GM12873 (cell line): ENCODE measurements at regions not wholly inside any gene's neighbourhood (a gene's known extent, or its start where the extent isn't known, plus 50 kb on each side); places are given as distances from the start of the nearest gene placed in this dataset.

Source experiments
- TF ChIP-seq, protein P1 (sequence below): IDR thresholded peaks from 2 replicates; pipeline ENCODE4 v1.5.1; 2012; ENCODE audit warnings: low read depth, mild to moderate bottlenecking, moderate library complexity, low read length, control low read depth; ENCODE audit not compliant: insufficient read depth; ENCODE audit errors: missing control alignments

DNA sequence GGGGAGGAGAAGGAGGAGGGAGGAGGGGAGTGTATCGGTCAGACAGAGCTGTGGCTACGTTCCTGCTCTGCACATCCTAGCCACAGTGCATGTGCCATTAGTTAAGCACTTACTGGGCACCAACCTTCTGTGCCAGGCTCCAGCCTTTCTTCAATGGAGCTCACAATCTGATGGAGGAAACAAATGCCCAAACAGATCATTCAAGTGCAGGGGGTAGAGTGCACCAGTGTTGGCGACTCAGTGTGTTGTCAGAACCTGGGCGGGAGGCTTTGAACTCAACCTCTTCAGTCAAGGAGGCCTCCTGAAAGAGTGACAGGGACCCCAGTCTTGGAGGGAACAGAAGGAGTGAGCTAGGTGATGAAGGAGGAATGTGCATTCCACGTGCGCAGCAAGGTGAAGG is 51.9 kb upstream of the SHB start:
- TF ChIP-seq, protein P1, sequence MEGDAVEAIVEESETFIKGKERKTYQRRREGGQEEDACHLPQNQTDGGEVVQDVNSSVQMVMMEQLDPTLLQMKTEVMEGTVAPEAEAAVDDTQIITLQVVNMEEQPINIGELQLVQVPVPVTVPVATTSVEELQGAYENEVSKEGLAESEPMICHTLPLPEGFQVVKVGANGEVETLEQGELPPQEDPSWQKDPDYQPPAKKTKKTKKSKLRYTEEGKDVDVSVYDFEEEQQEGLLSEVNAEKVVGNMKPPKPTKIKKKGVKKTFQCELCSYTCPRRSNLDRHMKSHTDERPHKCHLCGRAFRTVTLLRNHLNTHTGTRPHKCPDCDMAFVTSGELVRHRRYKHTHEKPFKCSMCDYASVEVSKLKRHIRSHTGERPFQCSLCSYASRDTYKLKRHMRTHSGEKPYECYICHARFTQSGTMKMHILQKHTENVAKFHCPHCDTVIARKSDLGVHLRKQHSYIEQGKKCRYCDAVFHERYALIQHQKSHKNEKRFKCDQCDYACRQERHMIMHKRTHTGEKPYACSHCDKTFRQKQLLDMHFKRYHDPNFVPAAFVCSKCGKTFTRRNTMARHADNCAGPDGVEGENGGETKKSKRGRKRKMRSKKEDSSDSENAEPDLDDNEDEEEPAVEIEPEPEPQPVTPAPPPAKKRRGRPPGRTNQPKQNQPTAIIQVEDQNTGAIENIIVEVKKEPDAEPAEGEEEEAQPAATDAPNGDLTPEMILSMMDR, result no peak

DNA sequence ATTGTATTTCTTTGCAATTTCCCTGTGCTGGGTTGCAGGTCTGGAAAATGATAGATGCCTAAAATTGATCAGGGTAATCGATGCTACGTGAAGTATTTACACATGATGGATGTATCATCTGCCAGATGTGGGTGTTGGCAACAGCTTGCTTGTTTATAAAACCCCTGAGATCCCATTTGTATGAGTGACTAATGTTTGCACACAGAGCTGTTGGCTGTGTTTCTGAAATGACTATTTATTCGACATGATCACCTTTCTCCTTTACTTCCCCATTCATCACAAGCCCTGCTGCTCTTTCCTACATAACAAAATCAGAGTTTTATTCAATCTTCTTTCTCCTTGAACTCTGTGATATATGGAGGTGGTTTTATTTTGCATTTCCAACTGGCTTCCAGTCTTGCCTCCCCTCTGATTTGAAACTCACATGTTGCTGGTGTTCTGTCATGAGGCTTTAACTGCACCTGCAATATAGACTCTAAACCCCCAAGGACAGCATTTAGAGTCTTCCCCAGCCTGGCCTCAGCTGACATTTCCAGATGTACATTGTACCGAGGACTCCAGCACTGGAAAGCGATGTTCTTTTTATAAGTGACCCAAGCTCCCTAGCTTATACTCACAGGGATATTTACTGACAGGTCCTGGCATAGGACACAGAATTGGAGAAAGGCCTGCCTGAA is 50.7 kb upstream of the SHB start:
- TF ChIP-seq, protein P1, result no peak

DNA sequence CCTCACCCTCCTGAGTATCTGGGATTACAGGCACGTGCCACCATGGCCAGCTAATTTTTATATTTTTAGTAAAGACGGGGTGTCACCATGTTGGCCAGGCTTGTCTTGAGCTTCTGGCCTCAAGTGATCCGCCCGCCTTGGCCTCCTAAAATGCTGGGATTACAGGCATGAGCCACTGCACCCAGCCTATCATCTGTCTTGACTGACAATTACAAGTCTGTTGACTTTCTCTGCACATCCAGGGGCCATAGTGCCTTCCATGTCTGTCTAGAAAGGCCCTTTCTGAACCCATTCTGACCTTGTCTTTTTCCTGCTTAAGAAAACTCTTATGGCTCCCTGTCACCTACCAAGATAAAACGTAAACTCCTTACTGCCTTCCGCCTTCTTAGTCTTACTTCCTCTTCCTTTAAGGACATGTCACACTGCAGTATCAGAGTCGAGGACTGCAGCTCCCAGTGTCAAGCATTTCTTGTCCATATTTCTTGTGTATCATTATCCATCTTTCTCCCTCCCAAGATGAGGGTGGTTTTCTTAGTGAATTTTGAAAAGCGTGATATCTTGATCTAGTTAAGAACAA is 49.9 kb upstream of the SHB start:
- TF ChIP-seq, protein P1, result no peak
